GF-D8 (cell line): ENCODE measurements at regions not wholly inside any gene's neighbourhood (a gene's known extent, or its start where the extent isn't known, plus 50 kb on each side); places are given as distances from the start of the nearest gene placed in this dataset.

Experiments used
- DNase-seq: peaks from one replicate; lab custom pipeline; 2025; lab: John Stamatoyannopoulos, UW

DNA sequence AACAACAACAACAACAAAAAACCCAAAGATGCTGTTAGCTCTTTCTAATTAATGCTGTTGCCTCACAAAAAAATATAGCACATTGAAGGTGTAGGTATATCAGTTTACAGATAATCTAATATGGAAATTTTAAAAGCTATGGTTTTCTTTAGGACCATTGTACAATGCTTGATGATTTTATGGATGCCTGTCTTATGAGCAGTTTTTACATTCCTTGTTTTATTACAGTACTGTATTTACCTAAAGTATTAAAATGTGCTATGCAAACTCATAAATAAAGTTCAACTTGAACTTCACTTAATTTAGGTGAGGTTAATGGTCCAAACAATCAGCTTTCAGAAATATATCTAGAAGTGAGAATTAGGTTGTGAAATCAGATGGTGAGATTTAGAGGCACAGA is 212.2 kb upstream of the GOLIM4 start:
- DNase-seq: no peak

DNA sequence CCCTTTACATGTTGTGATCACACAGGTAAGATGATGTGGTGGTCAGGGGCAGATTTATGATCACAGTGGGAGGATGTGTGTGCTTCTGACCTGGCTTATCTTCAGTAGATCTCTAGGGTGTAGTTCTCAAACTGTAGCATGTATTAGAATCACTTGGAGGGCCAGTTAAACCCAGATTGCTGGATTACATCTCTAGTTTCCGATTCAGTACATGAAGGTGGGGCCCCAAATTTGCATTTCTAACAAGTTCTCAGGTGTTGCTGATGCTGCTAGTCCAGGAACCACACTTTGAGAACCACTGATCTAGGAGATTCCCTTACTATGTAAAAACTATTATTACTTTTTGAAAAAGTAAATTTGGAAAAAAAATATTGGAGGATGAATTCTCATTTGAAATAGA is 199.3 kb upstream of the GOLIM4 start:
- DNase-seq: no peak

GRCh38 chr3:168292296-168292695 is 196.6 kb upstream of the GOLIM4 start:
- no peak for DNase-seq

GRCh38 chr3:168289471-168290008 is 193.8 kb upstream of the GOLIM4 start:
- DNase-seq: no peak

DNA sequence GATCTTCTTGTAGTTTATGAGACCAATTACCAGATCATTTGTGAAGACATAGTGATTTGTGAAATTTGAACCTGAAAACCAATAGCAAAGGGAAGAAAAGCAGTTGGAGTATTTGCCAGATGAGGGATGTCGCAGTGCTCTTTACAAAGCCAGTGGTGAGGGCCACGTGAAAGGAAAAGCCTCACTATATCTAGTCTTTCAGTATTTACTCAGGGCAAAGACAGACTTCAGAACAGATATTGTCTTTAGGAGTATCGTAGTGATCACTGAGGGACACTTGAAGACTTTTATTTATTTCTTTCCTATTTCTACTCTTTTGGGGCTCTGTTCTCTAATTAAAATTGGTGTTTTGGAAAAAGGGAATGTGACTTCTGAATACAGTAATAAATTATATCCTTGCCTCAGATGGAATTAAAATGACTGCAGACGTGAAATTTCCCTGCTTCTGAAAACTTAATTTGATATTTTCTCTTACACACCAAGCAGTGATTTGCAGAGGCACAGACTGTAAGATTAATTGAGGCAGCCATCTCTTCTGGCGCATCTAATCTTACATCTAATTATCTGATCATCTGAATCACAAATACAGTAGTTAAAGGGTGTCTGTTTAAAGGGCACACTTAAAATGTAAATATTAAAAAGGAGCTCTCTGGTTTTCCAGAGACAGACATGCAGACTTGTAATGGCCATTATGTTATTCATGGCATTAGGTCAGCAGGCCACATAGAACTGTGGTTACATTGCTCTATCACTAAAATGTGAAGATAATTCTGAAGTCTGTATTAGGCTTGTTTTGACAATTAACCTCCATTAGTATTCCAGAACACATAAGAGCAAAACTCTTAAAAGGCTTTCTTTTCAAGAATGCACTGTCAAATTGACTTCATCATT is 193.0 kb upstream of the GOLIM4 start:
- DNase-seq: no peak

GRCh38 chr3:168285506-168285905 is 189.8 kb upstream of the GOLIM4 start:
- no peak for DNase-seq

- DNase-seq: no peak
Measured at GRCh38 chr3:168284728-168285127, 189.0 kb upstream of the GOLIM4 start.

DNA sequence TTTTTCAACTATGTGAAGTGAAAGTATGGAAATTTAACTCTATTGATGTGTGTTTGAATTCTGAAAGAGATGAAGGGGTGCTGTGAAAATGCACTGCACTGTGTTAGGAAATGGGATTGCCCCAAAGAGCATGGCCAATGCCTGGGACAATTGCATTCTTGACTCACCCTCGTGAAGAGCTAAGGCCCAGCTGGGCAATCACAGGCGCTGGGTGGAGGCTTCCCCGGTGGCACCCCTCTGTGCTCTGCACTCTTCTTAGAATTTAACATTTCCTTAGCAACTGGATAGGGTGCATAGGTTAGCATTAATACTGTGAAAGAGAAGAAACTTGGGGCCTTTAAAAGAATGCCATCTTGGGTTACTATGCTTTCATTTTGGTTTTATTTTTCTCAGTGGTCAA is 179.9 kb upstream of the GOLIM4 start:
- DNase-seq: no peak

DNA sequence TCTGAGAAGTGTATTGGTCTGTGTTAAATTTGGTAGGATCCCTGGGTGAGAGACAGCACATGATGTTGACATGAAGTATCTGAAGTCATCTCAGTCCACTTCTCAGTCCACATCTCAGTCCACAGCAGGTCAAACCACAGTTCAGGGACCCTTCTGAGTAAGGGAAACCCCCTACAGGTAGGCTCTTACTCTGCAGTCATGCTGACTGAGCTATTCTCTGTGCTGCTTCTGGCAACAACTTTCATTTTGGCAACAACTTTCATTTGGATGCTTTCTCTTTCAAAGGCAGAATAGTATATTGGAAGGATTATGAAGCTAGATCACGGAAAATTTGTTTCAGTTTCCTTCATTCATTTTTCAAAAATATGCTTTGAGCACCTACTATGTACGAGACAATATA is 178.2 kb upstream of the GOLIM4 start:
- DNase-seq: no peak

DNA sequence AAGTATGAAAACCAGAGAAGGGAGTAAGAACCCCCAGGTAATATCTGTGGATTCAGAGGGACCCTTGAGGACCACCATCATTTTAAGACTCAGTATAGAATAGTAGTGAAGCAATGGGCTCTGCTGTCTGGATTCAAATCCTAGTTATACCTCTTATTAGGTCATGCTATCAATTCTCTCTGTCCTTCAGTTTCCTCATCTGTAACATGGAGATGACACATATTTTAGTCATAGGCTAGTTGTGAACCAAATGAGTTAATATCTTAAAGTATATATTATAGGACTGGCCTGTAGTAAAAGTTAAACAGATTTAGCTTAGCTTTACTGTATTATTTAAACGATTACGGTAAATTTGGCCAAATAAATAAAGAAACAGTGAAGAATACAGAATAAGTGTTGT is 177.3 kb upstream of the GOLIM4 start:
- DNase-seq: no peak

GRCh38 chr3:168272343-168272985 is 176.7 kb upstream of the GOLIM4 start:
- DNase-seq: no peak

- no peak for DNase-seq
Measured at GRCh38 chr3:168271932-168272331, 176.2 kb upstream of the GOLIM4 start.

DNA sequence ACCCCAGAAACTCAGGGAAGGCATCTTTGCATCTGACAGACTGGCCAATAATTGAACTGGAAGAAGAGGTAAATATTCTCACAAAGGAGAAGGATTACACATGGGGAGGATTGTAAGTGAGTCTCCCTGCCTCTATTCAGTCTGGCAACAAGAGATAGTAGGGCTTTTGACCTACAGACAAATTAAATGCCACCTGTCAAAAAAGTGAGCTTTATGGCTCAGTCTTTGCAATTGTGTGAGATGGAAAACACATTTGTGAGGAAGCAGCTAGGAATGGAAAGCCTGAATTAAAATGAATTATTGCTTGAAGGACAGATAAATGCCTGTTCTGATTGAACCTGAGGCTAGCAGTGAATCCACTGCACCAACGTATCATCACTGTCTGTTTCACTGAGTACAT is 173.3 kb upstream of the GOLIM4 start:
- no peak for DNase-seq

- DNase-seq: no peak
Measured at GRCh38 chr3:168267179-168267578, 171.5 kb upstream of the GOLIM4 start.

- DNase-seq: no peak
Measured at GRCh38 chr3:168266335-168266734, 170.6 kb upstream of the GOLIM4 start.

- no peak for DNase-seq
Measured at GRCh38 chr3:168262887-168263286, 167.2 kb upstream of the GOLIM4 start.

DNA sequence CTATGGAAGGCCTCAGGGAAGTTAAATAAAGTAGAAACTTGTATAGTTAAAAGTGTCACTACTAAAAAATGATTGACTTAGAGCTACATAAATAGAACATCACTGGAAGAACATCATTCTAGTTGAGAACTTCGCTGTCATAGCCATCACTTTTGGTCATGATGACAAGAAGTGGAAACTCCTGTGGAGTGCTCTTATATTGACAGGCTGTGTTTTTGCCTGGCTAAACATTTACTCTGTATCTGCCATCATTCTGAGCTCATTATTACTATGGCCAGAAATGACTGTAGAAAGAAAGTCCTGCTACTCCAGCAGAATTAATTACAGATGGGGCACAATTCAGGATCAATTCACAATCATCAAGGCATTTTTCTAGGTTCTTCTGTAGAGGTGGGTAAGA is 165.1 kb upstream of the GOLIM4 start:
- no peak for DNase-seq

GRCh38 chr3:168251371-168251770 is 155.6 kb upstream of the GOLIM4 start:
- DNase-seq: no peak

- no peak for DNase-seq
Measured at GRCh38 chr3:168250415-168250861, 154.7 kb upstream of the GOLIM4 start.

DNA sequence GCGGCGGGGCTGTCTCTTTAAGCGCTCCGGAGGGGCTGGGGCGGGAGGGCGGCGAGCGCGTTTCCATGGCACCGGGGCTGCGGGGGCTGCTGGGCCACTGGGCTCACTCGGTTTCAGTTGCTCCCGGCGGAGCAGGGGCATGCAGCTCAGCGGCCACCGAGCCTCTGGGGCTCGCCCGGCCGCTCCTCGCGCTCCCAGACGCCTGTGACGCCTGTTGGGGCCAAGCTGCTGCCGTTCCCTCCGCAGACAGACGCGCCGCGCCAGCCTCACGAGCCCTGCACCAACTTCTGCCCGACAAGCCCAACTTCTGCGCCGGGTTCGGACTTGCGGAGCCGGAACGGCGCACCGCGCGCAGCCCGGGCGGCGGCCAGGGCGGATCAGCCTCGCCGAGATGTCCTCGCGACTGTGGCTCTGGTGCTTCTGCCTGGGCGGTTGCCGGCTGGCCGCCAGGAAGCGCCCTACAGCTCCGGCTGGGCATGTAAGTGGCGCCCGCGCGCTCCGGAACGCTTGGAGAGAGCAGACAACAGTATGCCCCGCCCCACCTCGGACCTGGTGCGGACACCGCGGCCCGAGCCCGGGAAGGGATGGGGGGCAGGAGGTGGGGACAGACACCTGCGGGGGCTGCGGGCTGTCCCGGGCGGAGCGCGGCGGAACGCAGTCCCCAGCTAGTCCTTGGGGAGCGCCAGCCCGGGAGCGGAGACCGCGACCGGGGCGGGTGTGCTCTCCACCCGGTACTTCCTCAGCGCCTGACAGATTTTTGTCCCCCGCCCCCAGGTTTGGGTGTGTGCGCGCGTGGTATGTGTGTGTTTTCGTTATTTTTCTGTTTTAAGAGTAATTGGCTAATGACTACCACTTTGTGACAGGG is 154.1 kb upstream of the GOLIM4 start:
- DNase-seq: no peak

DNA sequence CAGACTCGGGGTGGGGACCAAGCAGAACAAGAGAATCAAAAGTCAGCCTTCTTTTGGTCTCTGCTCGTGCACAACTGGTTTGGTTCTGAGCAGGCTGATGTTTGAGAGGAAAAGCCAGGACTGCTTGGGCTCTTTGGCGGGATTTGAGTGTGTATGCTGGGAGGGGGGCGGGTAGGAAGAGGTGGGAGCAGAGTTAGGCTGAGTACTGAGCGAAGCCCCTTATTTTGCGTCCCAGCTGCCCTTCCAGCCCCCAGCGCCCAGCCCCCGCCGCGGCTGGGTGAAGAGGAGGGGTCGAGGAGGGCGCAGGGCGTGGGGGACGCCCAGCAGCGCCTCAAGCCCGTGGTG is 153.5 kb upstream of the GOLIM4 start:
- DNase-seq: no peak
